ENCODE measurements at regions not wholly inside any gene's neighbourhood (a gene's known extent, or its start where the extent isn't known, plus 50 kb on each side); places are given as distances from the start of the nearest gene placed in this dataset.

DNA sequence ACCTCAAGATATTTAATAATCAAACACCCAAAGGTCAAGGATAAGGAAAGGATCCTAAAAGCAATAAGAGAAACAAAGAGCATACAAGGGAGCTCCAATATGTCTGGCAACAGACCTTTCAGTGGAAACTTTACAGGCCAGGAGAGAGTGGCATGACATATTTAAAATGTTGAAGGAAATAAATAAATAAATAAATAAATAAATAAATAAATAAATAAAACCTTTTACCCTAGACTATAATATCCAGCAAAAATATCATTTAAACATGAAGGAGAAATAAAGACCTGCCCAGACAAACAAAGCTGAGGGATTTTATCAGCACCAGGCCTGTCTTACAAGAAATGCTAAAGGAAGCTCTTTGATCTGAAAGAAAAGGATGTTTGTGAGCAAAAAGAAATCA lies 367.8 kb upstream of the PBX1 start:
- DNase-seq (ENCODE audit: extremely low read depth, low read depth): no peak
- no peak for TF ChIP-seq CTCF (IDR thresholded peaks at IDR 0.05; ENCODE audit: low read depth, low read length, missing control alignments)

GRCh38 chr1:164210211-164210739 lies 348.7 kb upstream of the PBX1 start:
- H3K4me3 ChIP-seq (replicated peaks; ENCODE audit: low read depth, low read length): no peak overlapping the region
- DNase-seq (ENCODE audit: extremely low read depth, low read depth): no peak
- no peak for TF ChIP-seq CTCF (IDR thresholded peaks at IDR 0.05; ENCODE audit: low read depth, low read length, missing control alignments)

More for the DNA sequence above, 367.8 kb upstream of the PBX1 start:
- H3K4me3 ChIP-seq (replicated peaks; ENCODE audit: low read depth, low read length): no peak overlapping the region

DNA sequence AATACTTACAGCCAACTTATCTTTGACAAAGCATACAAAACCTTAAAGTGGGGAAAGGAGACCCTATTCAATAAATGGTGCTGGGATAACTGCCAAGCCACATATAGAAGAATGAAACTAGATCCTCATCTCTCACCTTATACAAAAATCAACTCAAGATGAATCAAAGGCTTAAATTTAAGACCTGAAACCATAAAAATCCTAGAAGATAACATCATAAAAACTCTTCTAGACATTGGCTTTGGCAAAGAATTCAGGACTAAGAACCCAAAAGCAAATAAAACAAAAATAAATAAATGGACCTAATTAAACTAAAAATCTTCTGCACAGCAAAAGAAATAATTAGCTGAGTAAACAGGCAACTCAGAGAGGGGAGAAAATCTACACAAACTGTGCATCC lies 335.6 kb upstream of the PBX1 start:
- no peak overlapping the region for H3K4me3 ChIP-seq (replicated peaks; ENCODE audit: low read depth, low read length)
- DNase-seq (ENCODE audit: extremely low read depth, low read depth): no peak
- TF ChIP-seq CTCF (IDR thresholded peaks at IDR 0.05; ENCODE audit: low read depth, low read length, missing control alignments): no peak

DNA sequence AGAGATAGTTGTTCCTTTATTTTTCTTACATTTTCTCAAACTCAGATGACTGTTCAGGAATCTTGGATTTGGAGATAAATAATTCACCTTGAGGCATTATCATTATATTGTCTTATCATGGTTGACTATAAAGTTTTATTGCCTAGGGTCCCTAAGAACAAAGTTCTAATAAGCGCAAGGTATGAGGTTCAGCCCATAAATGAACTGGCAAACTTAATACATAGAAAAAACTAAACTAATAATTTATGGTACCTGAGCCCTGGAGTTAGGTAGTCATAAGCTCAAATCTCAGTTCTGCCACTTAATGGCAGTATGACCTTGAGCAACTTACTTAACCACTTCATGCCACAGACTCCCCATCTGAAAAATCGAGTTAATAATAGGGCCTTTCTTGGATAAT lies 334.0 kb upstream of the PBX1 start:
- no peak overlapping the region for H3K4me3 ChIP-seq (replicated peaks; ENCODE audit: low read depth, low read length)
- no peak for TF ChIP-seq CTCF (IDR thresholded peaks at IDR 0.05; ENCODE audit: low read depth, low read length, missing control alignments)
- no peak for DNase-seq (ENCODE audit: extremely low read depth, low read depth)

GRCh38 chr1:164226977-164227376 lies 332.0 kb upstream of the PBX1 start:
- H3K4me3 ChIP-seq (replicated peaks; ENCODE audit: low read depth, low read length): no peak overlapping the region
- DNase-seq (ENCODE audit: extremely low read depth, low read depth): no peak
- TF ChIP-seq CTCF (IDR thresholded peaks at IDR 0.05; ENCODE audit: low read depth, low read length, missing control alignments): no peak

GRCh38 chr1:164228928-164229327 lies 330.1 kb upstream of the PBX1 start:
- DNase-seq (ENCODE audit: extremely low read depth, low read depth): no peak
- TF ChIP-seq CTCF (IDR thresholded peaks at IDR 0.05; ENCODE audit: low read depth, low read length, missing control alignments): no peak
- H3K4me3 ChIP-seq (replicated peaks; ENCODE audit: low read depth, low read length): no peak overlapping the region

DNA sequence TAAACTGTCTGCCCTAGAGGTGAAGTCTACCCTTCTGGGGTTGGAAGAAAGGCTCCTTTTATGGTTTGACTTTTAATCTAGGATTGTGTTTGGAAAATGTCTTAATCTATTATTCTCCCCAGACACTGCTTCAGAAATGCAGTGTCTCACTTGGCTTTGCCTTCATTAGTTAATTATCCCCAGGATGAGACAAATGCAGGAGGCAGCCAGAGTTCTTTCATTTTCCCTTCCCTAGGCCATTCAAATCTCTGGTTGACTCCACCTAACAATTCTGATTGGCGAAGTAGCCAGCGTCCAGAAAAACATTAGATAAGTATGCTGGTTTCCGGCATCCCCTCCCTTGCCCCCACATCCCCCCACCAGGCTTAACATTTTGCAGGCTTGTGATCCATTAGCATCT lies 325.8 kb upstream of the PBX1 start:
- H3K4me3 ChIP-seq (replicated peaks; ENCODE audit: low read depth, low read length): no peak overlapping the region
- TF ChIP-seq CTCF (IDR thresholded peaks at IDR 0.05; ENCODE audit: low read depth, low read length, missing control alignments): no peak
- no peak for DNase-seq (ENCODE audit: extremely low read depth, low read depth)
